K562 (cell line): ENCODE measurements at regions not wholly inside any gene's neighbourhood (a gene's known extent, or its start where the extent isn't known, plus 50 kb on each side); places are given as distances from the start of the nearest gene placed in this dataset.

Experiments
- ATAC-seq: fragments of 200-7000 bp; cut with Tn5 transposase; 3 replicates; pipeline ENCODE4 v1.9.1; 2020; ENCODE audit warnings: moderate library complexity
- BruUV-seq: library from RNA; stranded (reverse); fragments of 400-500 nt; replicated peaks from 2 replicates; lab custom pipeline; 2021; lab: Mats Ljungman, UMichigan
- CTCF ChIA-PET: fragments of 300-600 bp; formaldehyde crosslinking; extraction: SDS; loops from one replicate; lab custom pipeline; 2021; ENCODE audit warnings: low intra/inter-chr PET ratio; lab: Yijun Ruan, JAX
- POLR2A ChIA-PET: fragments of 300-600, 350-650 bp; sonication (Branson Sonifier 250); formaldehyde crosslinking; extraction: SDS; loops from one replicate; lab custom pipeline; 2021; ENCODE audit warnings: antibody characterized with exemption, inconsistent platforms; lab: Yijun Ruan, JAX
- DNase-seq, 4 experiments: peaks; one replicate each; pipeline versions ENCODE4 v3.0.0 to v3.0.0-alpha.2; 2011 to 2018; ENCODE audit warnings: low spot score in 3 of 4, mixed read lengths in 3 of 4; ENCODE audit errors: extremely low read depth in 1 of 4
- FAIRE-seq: peaks from 2 replicates; lab custom pipeline; 2011; peaks lifted over from hg19 to GRCh38; lab: Jason Lieb, UNC
- H2AFZ ChIP-seq: 2 replicates; pipeline ENCODE4 v1.6.0; 2011; ENCODE audit warnings: low read depth, low read length, control low read depth, inconsistent platforms
- H3K27ac ChIP-seq: fragments of 200-600 bp; 3 replicates; pipeline ENCODE4 v1.8.0; 2011; ENCODE audit warnings: low read depth, mild to moderate bottlenecking, control low read depth, inconsistent platforms, low read length, moderate library complexity, mixed read lengths; ENCODE audit errors: extremely low read depth
- H3K27me3 ChIP-seq, 2 experiments: fragments of 300-600 bp in 1 of 2; 2 replicates in 1 of 2; 3 replicates in 1 of 2; pipeline versions ENCODE4 v1.6.0 to v1.8.0; 2011; ENCODE audit warnings: inconsistent platforms in 2 of 2, low read length in 2 of 2, mild to moderate bottlenecking in 1 of 2, mixed read lengths in 1 of 2, moderate library complexity in 1 of 2; ENCODE audit not compliant: control insufficient read depth in 2 of 2, insufficient read depth in 2 of 2
- H3K36me3 ChIP-seq: fragments of 300-600 bp; 3 replicates; pipeline ENCODE4 v1.8.0; 2011; ENCODE audit warnings: mild to moderate bottlenecking, low read length, inconsistent platforms; ENCODE audit not compliant: control insufficient read depth, insufficient read depth
- H3K4me1 ChIP-seq, 2 experiments: fragments of 200-600 bp in 1 of 2; replicated peaks in 1 of 2; 2 replicates in 1 of 2; 3 replicates in 1 of 2; pipeline versions ENCODE4 v1.5.1 to v1.8.0; 2011; ENCODE audit warnings: inconsistent platforms in 2 of 2, low read length in 2 of 2, mild to moderate bottlenecking in 1 of 2, mixed read lengths in 1 of 2, moderate library complexity in 1 of 2; ENCODE audit not compliant: control insufficient read depth in 2 of 2, insufficient read depth in 2 of 2
- H3K4me2 ChIP-seq: 2 replicates; pipeline ENCODE4 v1.6.1; 2011; ENCODE audit warnings: low read length, control low read depth, inconsistent platforms, mixed read lengths; ENCODE audit not compliant: insufficient read depth
- H3K4me3 ChIP-seq: fragments of 200-600 bp; sonication (generic), shearing (Covaris generic); 2 replicates; pipeline ENCODE4 v1.5.1; 2016; ENCODE audit warnings: control low read depth, inconsistent platforms
- H3K79me2 ChIP-seq: fragments of 200-600 bp; 3 replicates; pipeline ENCODE4 v1.8.0; 2011; ENCODE audit warnings: low read length, inconsistent platforms; ENCODE audit not compliant: control insufficient read depth, insufficient read depth
- H3K9ac ChIP-seq, 2 experiments: 2 replicates each; pipeline versions ENCODE4 v1.6.0 to v1.6.1; 2011; ENCODE audit warnings: low read depth in 2 of 2, low read length in 2 of 2, control low read depth in 1 of 2, inconsistent platforms in 1 of 2, mild to moderate bottlenecking in 1 of 2, mixed read lengths in 1 of 2; ENCODE audit not compliant: insufficient read depth in 1 of 2
- H3K9me1 ChIP-seq: one replicate; pipeline ENCODE4 v1.6.0; 2011; ENCODE audit warnings: inconsistent platforms, mild to moderate bottlenecking, low read length, moderate library complexity; ENCODE audit not compliant: control insufficient read depth, insufficient read depth
- H3K9me3 ChIP-seq: replicated peaks from 2 replicates; pipeline ENCODE4 v1.5.1; 2011; ENCODE audit warnings: low read depth, low read length, inconsistent platforms; ENCODE audit not compliant: control insufficient read depth, insufficient read depth
- H4K20me1 ChIP-seq: replicated peaks from 2 replicates; pipeline ENCODE4 v1.6.1; 2011; ENCODE audit warnings: low read length, inconsistent platforms, mixed read lengths; ENCODE audit not compliant: control insufficient read depth, insufficient read depth
- KAT2B ChIP-seq: IDR thresholded peaks from one replicate; pipeline ENCODE4 v1.6.1; 2012; ENCODE audit warnings: low read depth, mild to moderate bottlenecking, control low read depth, inconsistent platforms, low read length, moderate library complexity
- LEF1 ChIP-seq: fragments of 450-650 bp; IDR thresholded peaks from 2 replicates; pipeline ENCODE4 v1.6.1; 2016; ENCODE audit warnings: mild to moderate bottlenecking
- SNRNP70 ChIP-seq: fragments of 200-400 bp; formaldehyde crosslinking; optimal IDR thresholded peaks from 2 replicates; pipeline ENCODE3; 2017; ENCODE audit warnings: low read depth, low read length
- SUPT5H ChIP-seq: fragments of 450-650 bp; IDR thresholded peaks from 2 replicates; pipeline ENCODE4 v1.6.1; 2016
- U2AF2 ChIP-seq: fragments of 200-400 bp; formaldehyde crosslinking; optimal IDR thresholded peaks from 2 replicates; pipeline ENCODE3; 2017; ENCODE audit warnings: low read depth, mild to moderate bottlenecking, low read length
- USF1 ChIP-seq: sonication (generic); formaldehyde crosslinking; IDR thresholded peaks from 2 replicates; pipeline ENCODE4 v1.9.0; 2022; ENCODE audit warnings: mild to moderate bottlenecking, missing genetic modification reagents
- ZBED1 ChIP-seq: IDR thresholded peaks from 2 replicates; pipeline ENCODE4 v1.6.1; 2014
- ZNF75A ChIP-seq: fragments of 450-650 bp; formaldehyde crosslinking; IDR thresholded peaks from 2 replicates; pipeline ENCODE4 v1.4.0; 2020; ENCODE audit warnings: mild to moderate bottlenecking
- whole genome bisulfite sequencing: fragments of 100-300 bp; shearing (Covaris generic); methylation state at CpG from one replicate; pipeline ENCODE4 v1.1.6; 2016; ENCODE audit warnings: low coverage, mixed read lengths; ENCODE audit not compliant: insufficient coverage; ENCODE audit errors: missing lambda C conversion rate; 5-methylcytosine and 5-hydroxymethylcytosine counted together
- in situ Hi-C: fragments of 300-500 bp; cut with MboI; formaldehyde crosslinking; loops from 4 replicates; pipeline ENCODE4 v1.15.0; 2018; ENCODE audit warnings: inconsistent platforms, mixed read lengths
- intact Hi-C: fragments of 100-400 bp; cut with micrococcal nuclease; formaldehyde crosslinking; loops from 2 replicates; pipeline ENCODE4 v1.14.2; 2022
- TF ChIP-seq, protein P1 (sequence below): sonication (generic); IDR thresholded peaks from 2 replicates; pipeline ENCODE4 v1.6.1; 2016

DNA sequence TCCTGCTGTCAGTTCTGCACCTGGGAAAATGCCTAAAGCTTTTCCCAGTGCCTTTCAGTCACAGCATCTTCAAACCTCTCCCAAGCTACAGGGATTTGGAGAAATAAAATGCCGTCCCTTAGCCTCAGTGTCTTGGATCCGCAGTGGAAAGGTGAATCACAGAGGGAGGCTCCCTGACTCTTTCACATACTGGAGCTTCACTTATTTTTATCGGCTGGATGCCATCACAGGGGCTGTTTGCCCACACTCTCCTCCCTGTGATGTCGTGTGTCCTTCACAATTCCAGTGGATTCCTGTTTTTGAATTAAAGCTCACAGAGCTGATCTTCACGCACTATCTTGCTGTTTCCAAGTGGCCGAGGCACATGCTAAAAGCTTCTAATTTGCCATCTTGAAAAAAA, 1303.1 kb upstream of the DDX18 start:
- Histone ChIP-seq H3K9me1 (no peaks in the 10 kb centered on the region), H3K27ac (no peak overlapping the region), H3K4me2 (no peak overlapping the region), H3K4me1 (no peaks in the 10 kb centered on the region), H3K79me2 (no peaks in the 10 kb centered on the region), H3K27me3 (no peaks in the 10 kb centered on the region), H3K36me3 (no peaks in the 10 kb centered on the region), H3K9ac (no peak overlapping the region), H3K4me3 (no peak overlapping the region), H4K20me1 (no peaks in the 10 kb centered on the region), H3K9me3 (no peaks in the 10 kb centered on the region), H2AFZ (no peak overlapping the region)
- no peak for FAIRE-seq
- POLR2A ChIA-PET = no interaction called here
- in situ Hi-C loops (no loop called here), intact Hi-C loops (no loop called here)
- 0% methylated on average over 6 of the region's 6 CpGs for WGBS
- TF ChIP-seq SNRNP70 (no peak), ZNF75A (no peak), USF1 (CRISPR knock-in tag) (no peak)
- CTCF ChIA-PET = no interaction called here
- ATAC-seq = no peak
- no peak for DNase-seq
- no TSS peak for BruUV-seq

GRCh38 chr2:116513991-116514390, 1300.5 kb upstream of the DDX18 start:
- intact Hi-C loops = no loop called here
- Histone ChIP-seq H3K79me2 (no peaks in the 10 kb centered on the region), H3K9ac (no peak overlapping the region), H3K9me3 (no peaks in the 10 kb centered on the region), H3K4me3 (no peak overlapping the region), H3K27me3 (no peaks in the 10 kb centered on the region), H3K9me1 (no peaks in the 10 kb centered on the region), H3K27ac (no peak overlapping the region), H3K4me2 (no peak overlapping the region), H4K20me1 (no peaks in the 10 kb centered on the region), H2AFZ (no peak overlapping the region), H3K4me1 (no peaks in the 10 kb centered on the region), H3K36me3 (no peaks in the 10 kb centered on the region)
- 3% methylated on average over 3 of the region's 3 CpGs for WGBS
- no peak for ATAC-seq
- ChIA-PET POLR2A (interaction anchor here (0.6 kb wide), 1 partner anchor 346 kb away, joined by 4 read pairs; no protein-coding TSS in a partner anchor), CTCF (no interaction called here)
- TF ChIP-seq, protein P1, sequence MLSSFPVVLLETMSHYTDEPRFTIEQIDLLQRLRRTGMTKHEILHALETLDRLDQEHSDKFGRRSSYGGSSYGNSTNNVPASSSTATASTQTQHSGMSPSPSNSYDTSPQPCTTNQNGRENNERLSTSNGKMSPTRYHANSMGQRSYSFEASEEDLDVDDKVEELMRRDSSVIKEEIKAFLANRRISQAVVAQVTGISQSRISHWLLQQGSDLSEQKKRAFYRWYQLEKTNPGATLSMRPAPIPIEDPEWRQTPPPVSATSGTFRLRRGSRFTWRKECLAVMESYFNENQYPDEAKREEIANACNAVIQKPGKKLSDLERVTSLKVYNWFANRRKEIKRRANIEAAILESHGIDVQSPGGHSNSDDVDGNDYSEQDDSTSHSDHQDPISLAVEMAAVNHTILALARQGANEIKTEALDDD = no peak
- TF ChIP-seq LEF1 = no peak
- TF ChIP-seq KAT2B = no peak
- TF ChIP-seq ZBED1 = no peak
- no peak for TF ChIP-seq SUPT5H
- TF ChIP-seq U2AF2 = no peak
- no TSS peak for BruUV-seq
- in situ Hi-C loops = no loop called here
- no peak for DNase-seq
- FAIRE-seq = no peak
